ENCODE measurements at regions not wholly inside any gene's neighbourhood (a gene's known extent, or its start where the extent isn't known, plus 50 kb on each side); places are given as distances from the start of the nearest gene placed in this dataset.
A peak's percentile ranks its signal among the peaks of the same experiment; 100 is the strongest.

DNA sequence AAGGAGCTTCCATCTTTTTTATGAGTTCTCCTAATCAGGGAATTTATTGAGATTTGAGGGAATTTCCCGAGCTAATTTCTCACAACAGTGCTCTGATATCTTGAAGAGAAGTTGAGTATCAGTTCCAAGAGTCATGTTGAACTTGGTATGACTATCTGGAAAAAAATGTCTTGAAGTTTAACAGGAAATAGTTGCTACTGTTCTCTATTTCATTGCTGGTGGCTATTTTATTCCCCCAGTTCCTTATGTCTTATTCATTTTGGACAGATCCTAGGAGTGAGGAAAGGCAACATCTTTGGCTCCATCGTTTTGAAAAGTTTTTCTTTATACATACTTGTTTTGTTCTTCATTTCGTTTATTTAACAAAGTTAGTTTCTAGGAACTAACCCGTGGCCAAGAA lies 307.8 kb upstream of the AGTR1 start:
- DNase-seq (ENCODE audit: low read depth): peak; percentile 40

DNA sequence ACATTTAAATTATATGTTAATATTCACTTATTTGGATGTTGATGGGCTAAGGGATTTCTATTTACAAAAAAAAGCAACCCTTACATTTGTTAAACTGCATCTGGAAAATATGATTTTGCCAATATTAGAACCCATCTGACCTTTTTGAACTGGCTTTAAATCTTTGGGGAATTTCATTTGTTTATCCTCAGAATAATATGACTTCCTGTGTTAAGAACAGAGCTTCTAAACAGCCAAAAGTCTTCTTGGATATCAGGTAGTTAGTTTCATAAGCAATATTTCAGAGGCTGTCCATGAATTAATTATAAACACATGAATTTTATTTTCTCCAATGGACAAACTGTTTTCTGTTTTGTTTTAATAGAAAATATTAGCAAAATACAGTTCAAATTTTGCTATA lies 301.9 kb upstream of the AGTR1 start:
- no peak for DNase-seq (ENCODE audit: low read depth)

DNA sequence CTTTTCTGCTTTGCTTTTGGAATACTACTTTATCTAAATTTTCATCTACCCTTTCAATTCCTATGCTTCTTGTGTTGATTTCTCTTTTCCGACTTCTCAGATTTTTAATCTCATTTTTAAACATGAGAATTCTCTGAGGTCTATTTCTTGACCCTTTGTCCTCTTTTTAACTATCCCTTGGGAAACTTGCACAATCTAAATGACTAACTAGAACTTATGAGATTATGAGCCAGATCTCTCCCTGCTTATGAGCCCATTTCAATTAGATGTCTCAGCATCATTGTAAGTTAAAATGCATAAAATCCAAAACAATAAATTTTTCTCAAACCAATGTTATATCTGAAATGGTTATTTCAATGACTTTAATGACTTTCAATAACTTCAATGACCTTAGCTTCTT lies 296.9 kb upstream of the AGTR1 start:
- peak; percentile 36 for DNase-seq (ENCODE audit: low read depth)

DNA sequence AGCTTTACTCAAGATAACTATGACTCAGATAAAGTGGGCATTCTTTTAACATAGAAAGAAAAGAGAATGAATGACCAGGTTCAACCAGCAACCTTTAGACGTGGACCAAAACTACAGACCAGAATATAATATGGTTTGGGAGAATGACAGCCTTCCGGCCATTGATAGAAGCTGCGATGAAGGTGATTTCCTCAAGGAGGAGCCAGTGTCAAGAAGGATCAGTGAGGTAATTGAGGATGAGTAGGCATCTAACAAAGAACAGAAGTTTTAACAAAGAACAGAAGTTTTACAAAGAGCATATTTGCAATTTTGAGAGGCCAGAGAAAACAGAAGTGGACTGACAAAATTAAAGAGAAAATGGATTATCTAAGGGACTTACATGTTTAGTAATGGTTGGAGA lies 289.0 kb upstream of the AGTR1 start:
- no peak for DNase-seq (ENCODE audit: low read depth)

DNA sequence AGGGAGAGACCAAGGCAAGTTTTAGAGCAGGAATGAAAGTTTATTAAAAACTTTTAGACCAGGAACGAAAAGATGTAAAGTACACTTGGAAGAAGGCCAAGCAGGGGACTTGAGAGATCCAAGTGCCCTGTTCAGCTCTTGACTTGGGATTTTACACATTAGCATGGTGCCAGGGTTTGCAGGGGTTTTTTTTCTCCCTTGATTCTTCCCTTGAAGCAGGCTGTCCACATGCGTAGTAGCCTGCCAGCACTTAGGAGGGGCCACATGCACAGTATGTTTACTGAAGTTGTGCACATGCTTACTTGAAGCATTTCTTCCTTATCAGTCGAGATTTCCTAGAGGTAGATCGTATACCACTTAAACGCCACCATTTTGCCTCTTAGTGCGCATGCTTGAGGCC lies 277.5 kb upstream of the AGTR1 start:
- DNase-seq (ENCODE audit: low read depth): no peak

DNA sequence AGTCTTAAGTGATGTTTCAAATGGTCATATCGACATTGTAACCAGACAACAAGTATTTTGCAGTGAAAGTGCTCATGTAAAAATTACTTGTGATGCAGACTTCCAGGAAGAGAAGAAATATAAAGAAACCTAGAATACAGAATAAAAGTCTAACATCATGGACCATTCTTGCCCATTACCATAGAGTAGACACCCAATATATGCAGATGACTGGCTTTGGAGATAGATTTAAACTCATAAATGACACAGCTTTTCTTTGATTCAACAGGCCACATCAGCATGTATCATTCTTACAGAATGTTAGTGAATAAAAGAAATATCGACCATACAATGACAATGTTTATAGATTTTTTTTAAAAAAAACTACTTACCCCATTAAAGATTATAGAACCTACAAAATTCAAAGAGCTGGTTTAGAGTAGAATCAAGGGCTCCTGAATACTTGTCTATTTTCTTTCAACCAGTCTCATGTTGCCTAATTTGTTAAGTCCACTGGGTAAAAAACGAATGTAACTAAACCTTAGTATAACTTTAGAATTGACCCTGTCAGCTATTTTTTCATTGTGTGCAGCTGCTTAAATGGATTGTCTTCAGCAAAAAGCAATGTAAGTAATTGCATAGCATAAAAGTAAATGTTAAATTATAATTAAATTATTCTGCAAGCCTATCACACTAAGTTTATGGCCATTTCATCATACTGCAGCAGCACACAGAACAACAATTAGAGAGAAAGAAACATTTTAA lies 268.7 kb upstream of the AGTR1 start:
- DNase-seq (ENCODE audit: low read depth): no peak

DNA sequence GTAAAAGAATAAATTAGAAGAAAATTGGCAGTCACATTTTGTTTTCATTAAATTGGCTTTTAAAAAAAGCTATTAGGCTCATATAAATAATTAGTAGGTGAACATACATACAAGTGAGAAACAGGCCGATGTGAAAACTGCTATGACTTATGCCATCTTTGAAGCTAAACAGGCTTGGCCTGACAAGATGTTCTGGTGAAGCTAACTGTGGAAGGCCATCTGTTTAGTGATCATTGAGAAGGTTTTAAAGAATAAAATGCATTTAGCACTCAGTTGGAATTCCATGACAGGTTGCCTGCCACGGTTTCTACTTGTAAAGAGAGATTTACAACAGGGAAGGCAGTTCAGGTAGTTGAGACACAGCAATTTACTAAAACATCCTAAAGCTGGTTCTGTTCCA lies 264.0 kb upstream of the AGTR1 start:
- no peak for DNase-seq (ENCODE audit: low read depth)

DNA sequence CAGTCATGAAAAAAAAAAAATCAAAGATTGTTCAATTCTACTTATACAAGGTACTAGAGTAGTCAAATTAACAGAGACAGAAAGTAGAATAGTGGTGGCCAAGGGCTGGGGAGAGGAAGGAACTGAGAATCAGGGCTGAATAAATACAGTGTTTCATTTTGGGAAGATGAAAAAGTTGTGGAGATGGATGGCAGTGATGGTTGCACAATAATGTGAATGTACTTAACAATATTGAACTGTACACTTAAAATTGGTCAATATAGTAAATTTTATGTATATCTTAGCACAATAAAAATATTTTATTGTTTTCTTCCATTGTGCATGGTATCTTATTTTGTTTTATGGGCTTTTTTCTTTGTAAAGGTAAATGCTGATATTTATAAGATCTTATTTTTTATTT lies 262.2 kb upstream of the AGTR1 start:
- DNase-seq (ENCODE audit: low read depth): no peak

DNA sequence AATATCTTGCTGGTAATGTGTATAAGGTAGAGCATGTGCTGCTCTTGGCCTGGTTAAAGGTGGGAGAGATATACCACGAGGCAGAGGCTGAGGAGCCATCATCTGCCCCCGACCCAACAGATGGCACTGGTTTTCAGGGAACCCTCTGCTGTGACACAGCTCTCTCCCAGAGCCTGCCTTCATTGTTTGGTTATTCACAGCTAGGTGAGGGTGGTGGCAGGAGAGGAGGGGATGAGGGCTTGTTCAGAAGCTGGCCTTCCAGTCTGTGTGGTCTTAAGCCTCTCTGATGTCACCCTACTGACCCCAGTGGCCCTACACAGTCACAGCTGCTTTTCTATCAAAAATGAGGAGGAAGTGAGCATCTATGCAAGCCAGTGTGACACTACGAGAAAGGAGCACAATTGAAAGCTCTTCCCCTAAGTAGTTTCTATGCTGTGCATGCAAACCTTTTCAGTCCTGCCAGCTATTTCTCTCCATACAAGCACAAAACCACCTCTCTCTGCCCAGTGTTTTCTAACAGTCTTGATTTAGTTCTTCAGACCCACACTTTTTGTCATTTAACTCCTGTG lies 258.4 kb upstream of the AGTR1 start:
- no peak for DNase-seq (ENCODE audit: low read depth)

DNA sequence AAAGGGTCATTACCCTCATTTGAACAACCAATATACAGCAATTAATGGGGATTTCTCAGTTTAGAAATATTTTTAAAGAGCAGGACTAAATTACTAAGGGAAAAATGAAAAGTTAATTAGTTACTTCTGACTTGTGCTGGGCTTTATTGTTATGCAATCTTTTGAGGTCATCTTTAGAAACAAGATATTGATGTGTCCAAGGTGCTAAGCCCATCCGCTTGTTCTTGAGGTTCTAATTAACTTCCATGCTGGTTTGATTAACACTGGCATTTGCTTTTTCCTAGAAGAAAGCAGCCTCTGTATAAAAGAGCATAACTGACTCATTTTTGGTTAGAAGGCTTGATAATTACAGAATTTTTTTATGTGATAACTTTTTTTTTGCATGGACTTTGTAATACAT lies 256.5 kb upstream of the AGTR1 start:
- no peak for DNase-seq (ENCODE audit: low read depth)

DNA sequence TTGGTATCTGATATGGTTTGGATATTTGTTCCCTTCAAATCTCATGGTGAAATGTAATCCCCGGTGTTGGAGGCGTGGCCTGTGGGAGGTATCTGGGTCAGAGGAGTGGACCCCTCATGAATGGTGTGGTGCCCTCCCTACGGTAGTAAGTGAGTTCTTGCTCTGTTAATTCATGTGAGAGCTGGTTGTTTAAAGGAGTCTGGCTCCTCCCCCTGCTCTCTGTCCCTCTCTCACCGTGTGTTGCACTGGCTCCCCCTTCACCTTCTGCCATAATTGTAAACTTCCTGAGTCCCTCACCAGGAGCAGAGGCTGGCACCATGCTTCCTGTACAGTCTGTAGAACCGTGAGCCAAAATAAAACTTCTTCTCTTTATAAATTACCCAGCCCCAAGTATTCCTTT lies 246.9 kb upstream of the AGTR1 start:
- no peak for DNase-seq (ENCODE audit: low read depth)

DNA sequence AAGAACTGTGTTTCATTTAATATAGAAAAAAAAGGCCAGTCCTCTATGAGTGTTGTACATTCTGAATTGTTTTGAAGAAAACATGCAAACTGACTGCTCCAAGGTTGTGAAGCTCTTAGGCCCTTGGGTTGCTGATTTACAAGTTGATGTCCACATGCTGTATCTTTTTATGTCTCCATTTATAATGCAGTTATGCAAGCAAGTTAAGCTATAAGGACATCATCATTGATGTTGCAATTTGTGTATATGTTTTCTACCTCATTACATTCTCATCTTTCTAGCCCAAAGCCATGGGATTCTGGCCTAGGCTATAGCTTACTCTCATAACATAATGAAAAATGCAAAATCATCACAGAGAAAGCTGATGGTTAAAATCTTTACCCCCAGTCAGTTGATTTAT lies 245.7 kb upstream of the AGTR1 start:
- DNase-seq (ENCODE audit: low read depth): no peak

DNA sequence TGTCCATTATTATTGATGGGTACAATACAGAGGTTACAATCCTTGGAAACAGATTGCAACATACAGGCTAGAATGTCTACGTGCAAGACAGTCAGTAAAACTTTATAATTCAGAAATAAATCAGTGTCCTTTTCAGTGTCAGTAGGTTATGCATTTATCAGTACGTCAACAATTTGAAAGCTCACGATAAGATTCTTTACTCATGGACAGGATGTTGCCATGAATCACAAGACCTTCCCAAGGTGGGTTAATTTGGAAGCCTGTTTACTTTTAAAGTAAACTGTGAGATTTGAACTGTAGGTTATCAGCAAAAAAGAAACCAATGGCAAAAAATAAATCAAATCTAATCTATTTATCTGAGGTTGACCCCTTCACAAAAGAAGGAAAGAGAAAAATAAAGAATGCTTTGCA lies 243.9 kb upstream of the AGTR1 start:
- no peak for DNase-seq (ENCODE audit: low read depth)

DNA sequence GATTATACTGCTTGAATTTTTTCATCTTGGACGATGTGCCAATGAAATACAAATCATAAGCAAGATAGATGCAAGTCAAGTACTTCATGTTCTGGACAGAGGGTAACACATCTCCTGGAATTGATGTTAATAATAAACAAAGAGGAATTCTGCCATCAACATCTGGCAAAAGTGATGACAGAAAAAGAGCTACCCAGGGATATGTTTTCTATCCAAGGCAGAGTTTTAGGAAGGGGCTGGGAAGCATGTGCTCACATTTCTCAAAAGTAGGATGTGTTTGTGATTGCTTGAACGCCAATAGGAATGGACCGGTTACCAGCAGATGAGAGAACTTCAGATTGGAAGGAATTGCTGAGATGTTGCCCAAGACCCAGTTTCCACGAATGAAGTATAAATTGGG lies 242.6 kb upstream of the AGTR1 start:
- DNase-seq (ENCODE audit: low read depth): no peak

DNA sequence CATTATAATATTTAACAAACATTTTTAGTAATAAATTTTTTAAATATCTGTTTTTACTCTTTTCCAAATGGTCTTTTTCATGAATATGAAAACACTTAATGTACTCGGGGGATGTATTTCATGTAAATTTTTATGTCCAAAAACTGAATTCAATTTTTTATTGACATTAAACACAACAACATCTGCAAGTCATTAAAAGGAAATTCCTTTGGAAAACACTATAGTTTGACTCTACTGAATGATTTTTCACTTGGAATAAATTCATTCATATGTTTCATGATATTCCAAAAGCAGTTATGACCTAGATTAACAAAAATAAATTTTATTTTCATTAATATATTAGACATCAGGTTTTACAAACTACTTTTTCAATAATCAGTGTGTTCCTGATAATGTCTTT lies 239.8 kb upstream of the AGTR1 start:
- DNase-seq (ENCODE audit: low read depth): no peak

DNA sequence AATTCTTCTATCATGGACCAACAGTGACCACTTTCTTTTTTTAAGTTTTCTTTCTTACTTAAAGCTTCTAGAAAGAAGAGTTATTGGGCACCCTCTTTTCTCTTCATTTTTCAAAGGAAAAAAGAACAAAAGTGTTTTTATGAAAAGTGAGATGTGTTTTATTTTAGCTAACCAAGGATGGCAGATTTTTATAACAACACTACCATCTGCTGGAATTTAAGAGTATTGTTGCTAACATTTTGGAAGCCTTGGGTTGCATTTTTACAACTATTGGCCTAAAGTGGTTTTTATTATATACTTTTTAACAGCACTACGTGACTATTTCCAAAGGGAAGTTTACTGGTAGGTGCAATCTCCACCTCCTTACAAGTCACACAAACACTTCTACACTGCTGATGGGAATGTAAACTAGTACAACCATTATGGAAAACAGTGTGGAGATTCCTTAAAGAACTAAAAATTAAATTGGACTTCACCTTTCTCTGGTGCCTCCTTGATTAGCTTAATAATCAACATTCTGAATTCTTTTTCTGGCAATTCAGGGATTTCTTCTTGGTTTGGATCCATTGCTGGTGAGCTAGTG lies 237.7 kb upstream of the AGTR1 start:
- DNase-seq (ENCODE audit: low read depth): peak; percentile 20

DNA sequence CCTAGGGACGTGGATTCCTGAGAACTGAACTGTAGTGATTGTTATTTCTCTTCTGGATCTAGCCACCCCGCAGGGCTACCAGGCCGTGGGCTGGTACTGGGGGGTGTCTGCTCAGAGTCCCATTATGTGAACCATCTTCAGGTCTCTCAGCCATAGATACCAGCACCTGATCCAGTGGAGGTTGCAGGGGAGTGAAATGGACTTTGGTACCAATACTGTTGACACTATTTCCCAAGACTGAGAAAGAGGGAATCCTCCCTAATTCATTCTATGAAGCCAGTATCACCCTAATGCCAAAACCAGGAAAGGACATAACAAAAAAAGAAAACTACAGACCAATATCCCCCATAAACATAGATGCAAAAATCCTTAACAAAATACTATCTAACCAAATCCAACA lies 237.0 kb upstream of the AGTR1 start:
- no peak for DNase-seq (ENCODE audit: low read depth)

DNA sequence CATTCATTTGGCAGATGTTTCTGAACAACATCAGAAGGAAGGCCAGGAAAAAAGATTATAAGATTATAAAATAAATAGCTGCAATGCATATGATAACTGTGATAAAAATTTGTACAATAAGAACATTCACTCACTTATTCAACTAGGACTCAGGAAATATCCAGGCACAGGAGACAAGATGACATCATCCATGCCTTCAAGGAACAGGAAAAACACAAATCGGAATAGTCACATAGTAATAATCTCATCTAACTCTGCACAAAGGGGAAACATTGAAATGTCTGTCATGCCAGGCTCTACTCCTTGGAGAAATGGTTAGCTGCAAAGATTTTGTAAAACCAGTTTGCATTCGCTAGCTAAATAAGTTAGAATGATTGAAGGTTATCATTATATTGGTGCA lies 233.5 kb upstream of the AGTR1 start:
- DNase-seq (ENCODE audit: low read depth): peak; percentile 37

DNA sequence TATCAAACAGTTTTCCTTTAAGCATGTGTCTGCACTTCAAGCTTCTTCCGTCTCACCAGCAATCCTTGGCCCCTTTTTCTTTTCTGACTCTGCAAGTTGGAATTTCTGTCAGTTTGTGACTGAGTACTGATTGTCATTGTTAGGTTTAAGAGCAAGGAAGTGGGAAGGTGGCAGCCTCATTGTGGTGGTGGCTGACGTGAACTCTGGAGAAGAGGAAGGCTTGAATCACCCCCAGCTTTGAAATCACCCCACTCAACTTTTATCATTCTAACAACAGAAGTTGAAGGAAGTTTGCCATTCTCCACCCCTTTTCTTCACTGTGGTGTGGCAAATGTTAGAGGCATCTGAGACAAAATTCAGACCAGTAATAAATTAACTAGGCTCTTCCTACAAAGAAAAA lies 231.6 kb upstream of the AGTR1 start:
- peak; percentile 43 for DNase-seq (ENCODE audit: low read depth)

DNA sequence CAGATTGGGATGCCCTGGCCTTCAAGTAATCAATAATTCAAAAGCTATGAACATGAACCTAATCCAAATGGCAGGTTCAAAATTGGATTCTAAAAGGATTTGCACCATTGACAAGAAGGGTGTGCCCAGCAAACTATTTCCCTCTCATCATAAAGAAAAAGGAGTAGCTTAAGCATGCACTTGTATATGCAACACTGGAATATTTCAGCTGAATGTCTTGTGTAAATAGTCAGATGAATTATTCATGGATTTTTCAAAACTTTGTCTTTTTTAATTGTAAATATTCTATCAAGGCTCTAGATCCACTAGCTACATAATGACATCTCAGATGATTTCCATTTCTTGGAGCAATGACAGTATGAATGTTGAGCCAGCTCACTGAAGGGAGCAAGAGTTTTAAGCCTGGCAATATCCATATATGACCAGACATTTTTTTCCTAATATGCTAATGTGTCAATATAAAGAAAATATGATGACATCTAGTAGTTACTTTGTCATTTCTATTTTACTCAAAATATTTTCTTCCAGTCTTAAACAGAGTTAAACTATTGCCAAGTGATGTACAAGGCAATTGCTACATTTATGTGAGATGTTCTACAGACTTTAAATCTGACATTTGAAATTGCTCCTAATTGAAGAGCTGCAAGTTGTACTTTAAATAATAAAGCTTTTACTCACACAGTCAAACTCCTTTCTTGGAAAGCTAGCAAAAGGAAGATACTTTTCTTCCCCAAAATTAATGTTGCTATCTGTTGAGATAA lies 230.5 kb upstream of the AGTR1 start:
- no peak for DNase-seq (ENCODE audit: low read depth)

DNA sequence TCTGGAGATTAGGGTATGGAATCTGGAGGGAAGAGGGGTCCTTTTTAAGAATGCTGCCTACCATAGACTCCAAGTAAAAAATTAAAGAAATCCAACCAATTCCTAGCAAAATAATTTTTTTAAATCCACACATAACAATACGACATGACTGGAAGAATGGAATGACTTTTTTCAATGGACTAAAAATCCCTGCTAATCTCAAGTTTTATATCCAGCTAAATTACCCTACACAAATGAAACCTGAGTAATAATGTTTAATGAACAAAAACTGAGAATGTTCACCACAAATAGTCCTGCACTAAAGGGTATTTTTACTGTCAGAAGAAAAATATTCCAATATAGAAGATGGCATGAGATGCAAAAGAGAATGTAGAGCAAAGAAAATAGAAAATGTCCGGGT lies 220.3 kb upstream of the AGTR1 start:
- no peak for DNase-seq (ENCODE audit: low read depth)

DNA sequence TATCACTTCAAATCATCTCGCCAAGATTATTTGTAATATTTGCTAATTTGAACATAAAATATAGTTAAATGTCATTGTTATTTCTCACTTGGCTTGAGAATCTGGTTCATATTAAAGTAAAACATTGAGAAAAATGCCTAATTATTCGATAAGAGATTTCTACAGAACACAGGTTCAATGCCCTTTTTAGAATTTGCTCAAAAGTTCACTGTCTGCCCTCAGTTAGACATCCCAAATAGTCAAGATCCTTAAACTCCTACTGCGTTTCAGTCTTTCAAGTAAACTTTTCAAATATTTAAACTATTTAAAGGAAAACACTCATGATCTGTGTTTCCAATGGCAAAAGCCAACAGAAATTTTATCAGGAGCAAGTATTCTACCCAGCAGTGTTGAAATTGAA lies 204.1 kb upstream of the AGTR1 start:
- no peak for DNase-seq (ENCODE audit: low read depth)

DNA sequence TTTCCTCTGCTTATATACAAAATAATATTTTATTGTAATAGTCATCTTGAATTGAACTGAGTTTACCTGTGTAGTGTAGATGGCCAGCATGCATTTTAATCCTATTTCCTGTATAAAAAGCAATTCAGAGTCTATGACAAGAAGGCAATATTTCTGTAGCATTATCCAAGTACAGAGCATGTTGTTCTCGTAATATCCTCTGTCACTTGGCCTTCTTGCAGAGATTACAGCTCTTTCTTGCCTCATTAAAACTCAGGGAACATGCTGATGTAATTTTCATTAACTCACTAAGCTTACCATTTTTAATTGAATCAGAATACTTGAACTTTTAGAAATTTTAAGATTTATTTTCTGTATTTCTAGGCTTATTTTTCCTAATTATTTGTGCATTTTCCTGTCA lies 203.3 kb upstream of the AGTR1 start:
- no peak for DNase-seq (ENCODE audit: low read depth)

Data from iris pigment epithelial cell (primary cell).